Panc1 (cell line): ENCODE measurements at regions not wholly inside any gene's neighbourhood (a gene's known extent, or its start where the extent isn't known, plus 50 kb on each side); places are given as distances from the start of the nearest gene placed in this dataset.

ENCODE experiments used
- POLR2AphosphoS5 ChIP-seq: IDR thresholded peaks from 2 replicates; pipeline ENCODE4 v1.6.1; 2012; ENCODE audit warnings: mild to moderate bottlenecking, low read depth, low read length, moderate library complexity
- SIN3A ChIP-seq: IDR thresholded peaks from 2 replicates; pipeline ENCODE4 v1.6.1; 2012; ENCODE audit warnings: low read depth, mild to moderate bottlenecking, low read length, moderate library complexity, borderline replicate concordance; ENCODE audit not compliant: insufficient read depth
- TF ChIP-seq, protein P1 (sequence below): fragments of 450-650 bp; IDR thresholded peaks from 2 replicates; pipeline ENCODE4 v1.5.1; 2017; ENCODE audit warnings: mild to moderate bottlenecking

DNA sequence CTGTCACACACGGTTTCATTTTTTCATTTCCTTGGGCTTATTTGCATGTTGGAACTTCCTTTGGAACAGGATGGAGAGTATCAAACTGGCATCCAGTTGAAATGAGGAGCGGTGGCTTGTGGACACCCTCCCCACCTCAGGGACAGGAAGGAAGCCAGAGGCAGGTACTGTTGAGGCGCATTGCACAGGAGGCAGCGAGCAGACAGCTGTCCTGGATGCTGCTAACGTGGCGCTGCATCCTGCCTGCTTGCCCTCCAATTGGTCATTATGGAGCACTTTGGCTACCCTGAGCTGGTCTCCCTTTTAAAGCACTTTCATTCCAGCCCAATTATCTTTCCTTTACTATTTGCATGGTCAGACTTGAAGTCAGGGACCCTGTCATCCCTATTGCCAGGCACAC is 80.7 kb upstream of the ITGA4 start:
- TF ChIP-seq, protein P1, sequence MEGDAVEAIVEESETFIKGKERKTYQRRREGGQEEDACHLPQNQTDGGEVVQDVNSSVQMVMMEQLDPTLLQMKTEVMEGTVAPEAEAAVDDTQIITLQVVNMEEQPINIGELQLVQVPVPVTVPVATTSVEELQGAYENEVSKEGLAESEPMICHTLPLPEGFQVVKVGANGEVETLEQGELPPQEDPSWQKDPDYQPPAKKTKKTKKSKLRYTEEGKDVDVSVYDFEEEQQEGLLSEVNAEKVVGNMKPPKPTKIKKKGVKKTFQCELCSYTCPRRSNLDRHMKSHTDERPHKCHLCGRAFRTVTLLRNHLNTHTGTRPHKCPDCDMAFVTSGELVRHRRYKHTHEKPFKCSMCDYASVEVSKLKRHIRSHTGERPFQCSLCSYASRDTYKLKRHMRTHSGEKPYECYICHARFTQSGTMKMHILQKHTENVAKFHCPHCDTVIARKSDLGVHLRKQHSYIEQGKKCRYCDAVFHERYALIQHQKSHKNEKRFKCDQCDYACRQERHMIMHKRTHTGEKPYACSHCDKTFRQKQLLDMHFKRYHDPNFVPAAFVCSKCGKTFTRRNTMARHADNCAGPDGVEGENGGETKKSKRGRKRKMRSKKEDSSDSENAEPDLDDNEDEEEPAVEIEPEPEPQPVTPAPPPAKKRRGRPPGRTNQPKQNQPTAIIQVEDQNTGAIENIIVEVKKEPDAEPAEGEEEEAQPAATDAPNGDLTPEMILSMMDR: no peak
- TF ChIP-seq POLR2AphosphoS5 (no peak), SIN3A (no peak)
